ENCODE measurements at regions not wholly inside any gene's neighbourhood (a gene's known extent, or its start where the extent isn't known, plus 50 kb on each side); places are given as distances from the start of the nearest gene placed in this dataset.

- TF ChIP-seq CTCF (IDR thresholded peaks at IDR 0.05): no peak
- TF ChIP-seq POLR2A (IDR thresholded peaks at IDR 0.05): no peak
These were observed 269.1 kb upstream of the SLIT2 start for GRCh38 chr4:19982556-19982955.

Measured in esophagus squamous epithelium (tissue), 4 donors.